Mesendoderm (in vitro differentiated cells): ENCODE measurements at regions not wholly inside any gene's neighbourhood (a gene's known extent, or its start where the extent isn't known, plus 50 kb on each side); places are given as distances from the start of the nearest gene placed in this dataset.
"Not testable (repeated sequence)": the region's sequence is repeated elsewhere in the genome, so short reads cannot be mapped to it uniquely, and the experiment has no call there.

Experiments
- DNase-seq: peaks from one replicate; pipeline ENCODE4 v3.0.0; 2013
- H2AK5ac ChIP-seq: 2 replicates; pipeline ENCODE4 v1.6.1; 2013; ENCODE audit warnings: low read length, inconsistent platforms
- H2BK120ac ChIP-seq: 2 replicates; pipeline ENCODE4 v1.6.1; 2013; ENCODE audit warnings: low read depth, mild to moderate bottlenecking, low read length, moderate library complexity, mixed read lengths
- H2BK15ac ChIP-seq: replicated peaks from 2 replicates; pipeline ENCODE4 v1.6.1; 2013; ENCODE audit warnings: low read depth, mild to moderate bottlenecking, moderate library complexity
- H2BK5ac ChIP-seq: 2 replicates; pipeline ENCODE4 v1.6.1; 2013; ENCODE audit warnings: low read length, inconsistent platforms
- H3K18ac ChIP-seq: 2 replicates; pipeline ENCODE4 v1.6.1; 2013; ENCODE audit warnings: mild to moderate bottlenecking, low read length, mixed read lengths
- H3K23ac ChIP-seq: one replicate; pipeline ENCODE4 v1.6.1; 2013; ENCODE audit warnings: low read length
- H3K27ac ChIP-seq: 2 replicates; pipeline ENCODE4 v1.5.1; 2013; ENCODE audit warnings: low read depth, mild to moderate bottlenecking, inconsistent platforms, low read length, moderate library complexity
- H3K27me3 ChIP-seq: 2 replicates; pipeline ENCODE4 v1.6.1; 2013; ENCODE audit warnings: low read length, control low read depth, mild to moderate bottlenecking, inconsistent platforms; ENCODE audit not compliant: insufficient read depth, poor library complexity
- H3K36me3 ChIP-seq: 2 replicates; pipeline ENCODE4 v1.6.1; 2013; ENCODE audit warnings: low read length, inconsistent platforms; ENCODE audit not compliant: control insufficient read depth, insufficient read depth
- H3K4ac ChIP-seq: one replicate; pipeline ENCODE4 v1.6.1; 2013; ENCODE audit warnings: low read depth, mild to moderate bottlenecking, low read length, moderate library complexity
- H3K4me1 ChIP-seq: 2 replicates; pipeline ENCODE4 v1.6.1; 2013; ENCODE audit warnings: low read depth, low read length, inconsistent platforms; ENCODE audit not compliant: control insufficient read depth
- H3K4me2 ChIP-seq: 2 replicates; pipeline ENCODE4 v1.6.1; 2013; ENCODE audit warnings: low read length
- H3K4me3 ChIP-seq: 2 replicates; pipeline ENCODE4 v1.5.1; 2013; ENCODE audit warnings: mild to moderate bottlenecking, low read length
- H3K56ac ChIP-seq: one replicate; pipeline ENCODE4 v1.6.1; 2013; ENCODE audit warnings: low read length
- H3K79me1 ChIP-seq: 2 replicates; pipeline ENCODE4 v1.6.1; 2013; ENCODE audit warnings: low read length, inconsistent platforms
- H3K79me2 ChIP-seq: 2 replicates; pipeline ENCODE4 v1.6.1; 2013; ENCODE audit warnings: mild to moderate bottlenecking, low read length; ENCODE audit not compliant: control insufficient read depth, insufficient read depth
- H3K9ac ChIP-seq: 2 replicates; pipeline ENCODE4 v1.6.1; 2013; ENCODE audit warnings: low read length, inconsistent platforms
- H4K5ac ChIP-seq: one replicate; pipeline ENCODE4 v1.6.1; 2013; ENCODE audit warnings: low read length
- H4K8ac ChIP-seq: one replicate; pipeline ENCODE4 v1.6.1; 2013; ENCODE audit warnings: low read depth, mild to moderate bottlenecking, control low read depth, low read length, moderate library complexity
- WGBS: extraction: QIAGEN DNeasy Blood & Tissue Kit; methylation state at CpG from one replicate; pipeline ENCODE4 v1.1.7; 2013; ENCODE audit warnings: low lambda C conversion rate, missing lambda C conversion rate; ENCODE audit not compliant: insufficient coverage; ENCODE audit errors: extremely low coverage; 5-methylcytosine and 5-hydroxymethylcytosine counted together

DNA sequence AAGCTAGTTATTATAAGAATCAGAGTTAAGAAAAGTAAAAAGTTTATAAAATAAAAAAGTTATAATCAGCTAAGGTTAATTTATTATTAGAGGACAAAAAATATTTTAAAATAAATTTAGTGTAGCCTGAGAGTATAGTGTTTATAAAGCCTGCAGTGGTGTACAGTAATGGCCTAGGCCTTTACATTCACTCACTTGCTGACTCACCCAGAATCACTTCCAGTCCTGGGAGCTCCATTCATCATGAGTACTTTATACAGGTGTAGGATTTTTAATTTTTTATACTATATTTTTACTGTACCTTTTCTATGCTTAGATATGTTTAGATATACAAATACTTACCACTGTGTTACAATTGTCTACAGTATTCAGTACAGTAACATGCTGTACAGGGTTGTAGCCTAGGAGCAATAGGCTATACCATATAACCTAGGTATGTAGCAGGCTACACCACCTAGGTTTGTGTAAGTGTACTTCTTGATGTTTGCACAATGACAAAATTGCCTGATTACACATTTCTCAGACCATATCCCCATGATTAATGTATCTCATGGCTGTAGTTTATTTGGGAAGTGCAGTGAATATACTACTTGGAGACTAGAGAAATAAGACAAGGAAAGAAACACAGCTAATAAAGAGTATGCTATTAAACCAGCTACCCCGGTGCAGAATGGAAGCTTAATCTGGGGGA is 101.9 kb upstream of the GALNT15 start:
- Histone ChIP-seq H3K27ac (no peak overlapping the region), H3K18ac (no peak overlapping the region), H3K36me3 (no peaks in the 10 kb centered on the region), H3K23ac (no peak overlapping the region), H3K4ac (no peak overlapping the region), H4K8ac (no peak overlapping the region), H2BK5ac (no peak overlapping the region), H3K4me2 (no peak overlapping the region), H3K79me2 (no peaks in the 10 kb centered on the region), H3K79me1 (no peaks in the 10 kb centered on the region), H3K4me3 (no peak overlapping the region), H2BK120ac (no peak overlapping the region), H3K4me1 (no peaks in the 10 kb centered on the region), H2AK5ac (no peak overlapping the region), H2BK15ac (no peak overlapping the region), H3K9ac (no peak overlapping the region), H4K5ac (no peak overlapping the region), H3K56ac (no peak overlapping the region), H3K27me3 (no peaks in the 10 kb centered on the region)
- no peak for DNase-seq
- WGBS, result no CpG with 5 or more reads among the region's 1 CpG

DNA sequence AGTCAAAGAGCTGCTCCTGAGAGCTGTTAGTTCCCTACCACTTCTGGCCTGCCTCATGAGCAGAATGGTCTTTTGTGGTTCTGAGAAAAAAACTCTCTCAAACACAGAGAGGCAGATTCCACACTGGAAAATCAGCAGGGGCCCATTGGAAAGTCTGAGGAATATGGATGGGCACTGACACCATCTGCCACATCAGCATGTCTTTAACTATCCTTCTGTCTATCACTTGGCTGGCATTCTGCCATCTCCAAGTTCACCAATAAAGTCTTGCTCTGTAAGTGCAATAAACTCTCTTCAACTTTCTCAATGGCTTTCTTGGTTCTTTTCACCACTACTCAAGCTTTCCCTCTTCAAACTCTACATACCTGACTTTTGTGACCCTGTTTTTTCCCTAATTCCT is 101.3 kb upstream of the GALNT15 start:
- no peak overlapping the region for H2BK15ac ChIP-seq
- no peak overlapping the region for H2BK120ac ChIP-seq
- no peak overlapping the region for H3K4ac ChIP-seq
- no peaks in the 10 kb centered on the region for H3K27me3 ChIP-seq
- no peak overlapping the region for H2AK5ac ChIP-seq
- H3K9ac ChIP-seq, result no peak overlapping the region
- H3K79me1 ChIP-seq, result no peaks in the 10 kb centered on the region
- H4K5ac ChIP-seq, result no peak overlapping the region
- H3K4me1 ChIP-seq, result no peaks in the 10 kb centered on the region
- no peak overlapping the region for H3K27ac ChIP-seq
- no peak overlapping the region for H3K18ac ChIP-seq
- DNase-seq, result no peak
- no peak overlapping the region for H3K23ac ChIP-seq
- no peak overlapping the region for H4K8ac ChIP-seq
- H3K4me3 ChIP-seq, result no peak overlapping the region
- H2BK5ac ChIP-seq, result no peak overlapping the region
- H3K79me2 ChIP-seq, result no peaks in the 10 kb centered on the region
- no peak overlapping the region for H3K56ac ChIP-seq
- no peak overlapping the region for H3K4me2 ChIP-seq
- no peaks in the 10 kb centered on the region for H3K36me3 ChIP-seq

DNA sequence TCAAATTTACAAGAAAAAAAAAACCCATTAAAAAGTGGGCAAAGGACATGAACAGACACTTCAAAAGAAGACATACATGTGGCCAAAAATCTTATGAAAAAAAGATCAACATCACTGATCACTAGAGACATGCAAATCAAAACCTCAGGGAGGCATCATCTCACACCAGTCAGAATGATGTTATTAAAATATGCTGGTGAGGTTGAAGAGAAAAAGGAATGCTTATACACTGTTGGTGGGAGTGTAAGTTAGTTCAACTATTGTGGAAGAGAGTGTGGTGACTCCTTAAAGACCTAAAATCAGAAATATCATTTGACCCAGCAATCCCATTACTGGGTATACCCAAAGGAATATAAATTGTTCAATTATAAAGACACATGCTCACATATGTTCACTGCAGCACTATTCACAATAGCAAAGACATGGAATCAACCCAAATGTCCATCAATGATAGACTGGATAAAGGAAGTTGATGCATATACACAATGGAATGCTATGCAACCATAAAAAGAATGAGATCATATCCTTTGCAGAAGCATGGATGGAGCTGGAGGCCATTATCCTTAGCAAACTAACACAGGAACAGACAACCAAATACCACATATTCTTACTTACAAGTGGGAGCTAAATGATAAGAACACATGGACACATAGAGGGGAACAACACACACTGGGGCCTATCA is 100.3 kb upstream of the GALNT15 start:
- H3K36me3 ChIP-seq, H2AK5ac ChIP-seq, H3K79me1 ChIP-seq, H2BK120ac ChIP-seq, H4K8ac ChIP-seq, DNase-seq, H3K4me3 ChIP-seq, H3K4ac ChIP-seq, H3K9ac ChIP-seq, H3K27me3 ChIP-seq, H3K27ac ChIP-seq, H3K18ac ChIP-seq, H3K56ac ChIP-seq, H3K23ac ChIP-seq, H3K4me1 ChIP-seq, H3K79me2 ChIP-seq, H4K5ac ChIP-seq, H2BK15ac ChIP-seq, H3K4me2 ChIP-seq, H2BK5ac ChIP-seq: not testable (repeated sequence)

DNA sequence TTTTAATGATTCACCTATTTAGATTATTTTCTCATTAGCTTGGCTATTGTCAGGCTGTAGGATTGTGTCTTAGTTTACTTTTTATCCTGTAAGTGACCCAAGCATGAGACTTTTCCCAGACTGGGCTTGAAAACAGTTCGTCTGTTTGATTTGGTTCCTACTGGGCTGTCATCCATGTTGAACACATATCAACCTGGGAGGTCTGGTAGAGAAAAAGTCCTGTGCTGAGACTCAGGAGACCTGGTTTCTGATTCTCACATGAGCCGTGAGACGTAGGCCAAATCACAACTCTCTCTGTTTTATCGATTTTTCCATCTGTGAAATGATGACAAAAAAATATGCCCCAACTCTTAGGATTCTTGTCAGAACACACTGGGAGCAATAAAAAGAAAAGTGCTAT is 98.8 kb upstream of the GALNT15 start:
- no peak overlapping the region for H3K4ac ChIP-seq
- H3K4me3 ChIP-seq, result no peak overlapping the region
- H3K4me1 ChIP-seq, result no peaks in the 10 kb centered on the region
- WGBS, result no CpG with 5 or more reads among the region's 4 CpGs
- H3K56ac ChIP-seq, result no peak overlapping the region
- H3K27me3 ChIP-seq, result no peaks in the 10 kb centered on the region
- H2AK5ac ChIP-seq, result no peak overlapping the region
- no peak overlapping the region for H3K23ac ChIP-seq
- no peaks in the 10 kb centered on the region for H3K36me3 ChIP-seq
- no peak overlapping the region for H2BK5ac ChIP-seq
- no peak overlapping the region for H3K18ac ChIP-seq
- no peak overlapping the region for H3K4me2 ChIP-seq
- DNase-seq, result no peak
- H4K5ac ChIP-seq, result no peak overlapping the region
- H3K79me1 ChIP-seq, result no peaks in the 10 kb centered on the region
- no peak overlapping the region for H3K9ac ChIP-seq
- H2BK15ac ChIP-seq, result no peak overlapping the region
- no peak overlapping the region for H3K27ac ChIP-seq
- H2BK120ac ChIP-seq, result no peak overlapping the region
- no peak overlapping the region for H4K8ac ChIP-seq
- no peaks in the 10 kb centered on the region for H3K79me2 ChIP-seq

DNA sequence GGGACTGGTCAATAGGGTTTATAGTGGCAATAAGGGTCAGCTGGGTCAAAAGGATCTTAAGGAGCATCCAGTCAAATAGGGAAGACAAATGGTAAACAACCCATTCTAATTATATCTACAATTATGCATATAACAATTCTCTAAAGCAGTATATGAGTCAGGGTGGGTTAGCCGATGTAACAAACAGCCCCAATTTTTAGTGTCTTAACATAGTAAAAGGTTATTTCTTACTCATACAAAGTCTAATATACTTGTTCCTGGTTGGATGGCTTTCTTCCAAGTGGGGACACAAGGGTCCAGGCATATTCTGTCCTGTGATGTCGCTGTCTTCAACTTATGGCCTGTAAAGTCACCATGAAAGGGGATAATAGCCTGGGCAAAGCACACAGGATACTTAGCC is 97.9 kb upstream of the GALNT15 start:
- Histone ChIP-seq H3K36me3 (no peaks in the 10 kb centered on the region), H3K27me3 (no peaks in the 10 kb centered on the region), H2BK5ac (no peak overlapping the region), H3K9ac (no peak overlapping the region), H4K8ac (no peak overlapping the region), H2AK5ac (no peak overlapping the region), H3K27ac (no peak overlapping the region), H2BK120ac (no peak overlapping the region), H2BK15ac (no peak overlapping the region), H3K4me1 (no peaks in the 10 kb centered on the region), H3K4me3 (no peak overlapping the region), H4K5ac (no peak overlapping the region), H3K79me1 (no peaks in the 10 kb centered on the region), H3K4me2 (no peak overlapping the region), H3K23ac (no peak overlapping the region), H3K18ac (no peak overlapping the region), H3K79me2 (no peaks in the 10 kb centered on the region), H3K4ac (no peak overlapping the region), H3K56ac (no peak overlapping the region)
- no CpG with 5 or more reads among the region's 2 CpGs for WGBS
- DNase-seq, result no peak

DNA sequence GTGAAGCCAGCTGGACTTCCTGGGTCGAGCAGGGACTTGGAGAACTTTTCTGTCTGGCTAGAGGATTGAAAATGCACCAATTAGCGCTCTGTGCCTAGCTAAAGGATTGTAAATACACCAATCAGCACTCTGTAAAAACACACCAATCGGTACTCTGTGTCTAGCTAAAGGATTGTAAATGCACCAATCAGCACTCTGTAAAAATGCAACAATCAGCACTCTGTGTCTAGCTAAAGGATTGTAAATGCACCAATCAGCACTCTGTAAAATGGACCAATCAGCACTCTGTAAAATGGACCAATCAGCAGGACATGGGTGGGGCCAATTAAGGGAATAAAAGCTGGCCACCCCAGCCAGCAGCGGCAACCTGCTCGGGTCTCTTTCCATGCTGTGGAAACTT is 97.3 kb upstream of the GALNT15 start:
- WGBS, result no CpG with 5 or more reads among the region's 5 CpGs
- not testable (repeated sequence) for H4K8ac ChIP-seq, H3K27me3 ChIP-seq, H3K56ac ChIP-seq, H2BK15ac ChIP-seq, H3K79me2 ChIP-seq, H3K23ac ChIP-seq, DNase-seq, H2BK5ac ChIP-seq, H3K27ac ChIP-seq, H3K4me1 ChIP-seq, H3K4ac ChIP-seq, H3K79me1 ChIP-seq, H3K4me2 ChIP-seq, H2BK120ac ChIP-seq, H3K18ac ChIP-seq, H2AK5ac ChIP-seq, H3K36me3 ChIP-seq, H4K5ac ChIP-seq, H3K9ac ChIP-seq, H3K4me3 ChIP-seq
